Tibial nerve (tissue), 4 donors: ENCODE measurements at regions not wholly inside any gene's neighbourhood (a gene's known extent, or its start where the extent isn't known, plus 50 kb on each side); places are given as distances from the start of the nearest gene placed in this dataset.

Experiments
- CTCF ChIP-seq, 5 experiments: fragments of 200-600 bp in 3 of 5; fragments of 450-650 bp in 2 of 5; sonication (generic) in 3 of 5; IDR thresholded peaks; one replicate each; pipeline ENCODE4 v1.5.1; 2016 to 2019; ENCODE audit warnings: antibody characterized with exemption in 5 of 5, mild to moderate bottlenecking in 3 of 5, moderate library complexity in 2 of 5
- EP300 ChIP-seq, 2 donors: sonication (generic); formaldehyde crosslinking; IDR thresholded peaks; one replicate each; pipeline ENCODE4 v1.6.1; 2017; ENCODE audit warnings: antibody characterized with exemption in 2 of 2, mild to moderate bottlenecking in 1 of 2
- POLR2A ChIP-seq, 2 donors: fragments of 450-650 bp; IDR thresholded peaks; one replicate each; pipeline ENCODE4 v1.6.1; 2017; ENCODE audit warnings: antibody characterized with exemption in 2 of 2, mild to moderate bottlenecking in 2 of 2, moderate library complexity in 2 of 2

DNA sequence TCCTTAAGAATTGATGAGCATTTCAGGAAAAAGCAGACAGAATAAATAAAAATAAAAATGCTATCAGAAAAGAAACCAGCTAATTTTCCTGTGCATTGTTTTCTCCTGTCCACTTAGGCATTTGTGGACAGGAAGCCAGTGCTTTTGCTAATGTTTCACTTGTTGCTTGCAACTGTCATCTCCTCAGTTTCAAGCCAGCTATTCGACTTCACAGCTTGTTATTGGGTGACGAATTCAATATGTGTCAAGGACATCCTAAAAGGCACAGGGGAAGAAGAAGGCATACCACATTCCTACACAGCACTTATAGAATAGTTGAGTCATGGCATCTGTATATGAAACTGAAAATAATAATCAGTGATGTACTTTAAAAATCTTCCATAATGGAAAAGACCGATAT is 530.6 kb upstream of the KIRREL3 start:
- TF ChIP-seq POLR2A (IDR thresholded peaks at IDR 0.05) (no peak), CTCF (IDR thresholded peaks at IDR 0.05) (no peak), EP300 (IDR thresholded peaks at IDR 0.05) (no peak)
